ENCODE measurements at regions not wholly inside any gene's neighbourhood (a gene's known extent, or its start where the extent isn't known, plus 50 kb on each side); places are given as distances from the start of the nearest gene placed in this dataset.

- in situ Hi-C loops (cut with MboI; ENCODE audit: low sequenced_read_pairs), result no loop called here
These were observed 85.1 kb downstream of the CTAGE1 start for GRCh38 chr18:22332590-22332989.

GRCh38 chr18:22330508-22330907 lies 87.2 kb downstream of the CTAGE1 start:
- in situ Hi-C loops (cut with MboI; ENCODE audit: low sequenced_read_pairs), result no loop called here

- in situ Hi-C loops (cut with MboI; ENCODE audit: low sequenced_read_pairs), result no loop called here
These were observed 92.3 kb downstream of the CTAGE1 start for GRCh38 chr18:22325396-22325795.

- in situ Hi-C loops (cut with MboI; ENCODE audit: low sequenced_read_pairs), result loop anchor here (25.0 kb wide), 1 partner anchor 112 kb away; no protein-coding TSS in a partner anchor
These were observed 93.3 kb downstream of the CTAGE1 start for GRCh38 chr18:22324191-22325131.

GRCh38 chr18:22322243-22322691 lies 95.4 kb downstream of the CTAGE1 start:
- in situ Hi-C loops (cut with MboI; ENCODE audit: low sequenced_read_pairs), result loop anchor here (25.0 kb wide), 1 partner anchor 110 kb away; no protein-coding TSS in a partner anchor

GRCh38 chr18:22320771-22321170 lies 96.9 kb downstream of the CTAGE1 start:
- in situ Hi-C loops (cut with MboI; ENCODE audit: low sequenced_read_pairs), result loop anchor here (25.0 kb wide), 1 partner anchor 108 kb away; no protein-coding TSS in a partner anchor

- in situ Hi-C loops (cut with MboI; ENCODE audit: low sequenced_read_pairs), result loop anchor here (25.0 kb wide), 1 partner anchor 108 kb away; no protein-coding TSS in a partner anchor
These were observed 97.6 kb downstream of the CTAGE1 start for GRCh38 chr18:22320155-22320554.

GRCh38 chr18:22318745-22319407 lies 98.8 kb downstream of the CTAGE1 start:
- in situ Hi-C loops (cut with MboI; ENCODE audit: low sequenced_read_pairs), result loop anchor here (25.0 kb wide), 1 partner anchor 107 kb away; no protein-coding TSS in a partner anchor

GRCh38 chr18:22314420-22314819 lies 103.3 kb downstream of the CTAGE1 start:
- in situ Hi-C loops (cut with MboI; ENCODE audit: low sequenced_read_pairs), result loop anchor here (25.0 kb wide), 1 partner anchor 102 kb away; no protein-coding TSS in a partner anchor

- in situ Hi-C loops (cut with MboI; ENCODE audit: low sequenced_read_pairs), result loop anchor here (25.0 kb wide), 1 partner anchor 102 kb away; no protein-coding TSS in a partner anchor
These were observed 103.7 kb downstream of the CTAGE1 start for GRCh38 chr18:22314001-22314400.

GRCh38 chr18:22311301-22311700 lies 106.4 kb downstream of the CTAGE1 start:
- in situ Hi-C loops (cut with MboI; ENCODE audit: low sequenced_read_pairs), result loop anchor here (25.0 kb wide), 1 partner anchor 99 kb away; no protein-coding TSS in a partner anchor

- in situ Hi-C loops (cut with MboI; ENCODE audit: low sequenced_read_pairs), result loop anchor here (25.0 kb wide), 1 partner anchor 97 kb away; no protein-coding TSS in a partner anchor
These were observed 108.5 kb downstream of the CTAGE1 start for GRCh38 chr18:22309191-22309590.

GRCh38 chr18:22307528-22307927 lies 110.2 kb downstream of the CTAGE1 start:
- in situ Hi-C loops (cut with MboI; ENCODE audit: low sequenced_read_pairs), result loop anchor here (25.0 kb wide), 1 partner anchor 95 kb away; no protein-coding TSS in a partner anchor

GRCh38 chr18:22303927-22304326 lies 113.8 kb downstream of the CTAGE1 start:
- in situ Hi-C loops (cut with MboI; ENCODE audit: low sequenced_read_pairs), result loop anchor here (25.0 kb wide), 1 partner anchor 92 kb away; no protein-coding TSS in a partner anchor

- in situ Hi-C loops (cut with MboI; ENCODE audit: low sequenced_read_pairs), result loop anchor here (25.0 kb wide), 1 partner anchor 90 kb away; no protein-coding TSS in a partner anchor
These were observed 115.6 kb downstream of the CTAGE1 start for GRCh38 chr18:22302144-22302543.

GRCh38 chr18:22300665-22301636 lies 116.8 kb downstream of the CTAGE1 start:
- in situ Hi-C loops (cut with MboI; ENCODE audit: low sequenced_read_pairs), result loop anchor here (25.0 kb wide), 1 partner anchor 89 kb away; no protein-coding TSS in a partner anchor

- in situ Hi-C loops (cut with MboI; ENCODE audit: low sequenced_read_pairs), result no loop called here
These were observed 120.7 kb downstream of the CTAGE1 start for GRCh38 chr18:22297008-22297407.

- in situ Hi-C loops (cut with MboI; ENCODE audit: low sequenced_read_pairs), result no loop called here
These were observed 121.4 kb downstream of the CTAGE1 start for GRCh38 chr18:22296304-22296703.

GRCh38 chr18:22293417-22293816 lies 124.0 kb downstream of the GATA6 start:
- in situ Hi-C loops (cut with MboI; ENCODE audit: low sequenced_read_pairs), result no loop called here

GRCh38 chr18:22290004-22290403 lies 120.6 kb downstream of the GATA6 start:
- in situ Hi-C loops (cut with MboI; ENCODE audit: low sequenced_read_pairs), result no loop called here

Data from HL-60/S4 treated with phorbol 12-myristate 13-acetate at 8.2 ng/mL for 4 days and 3 days (cell line).